HEK293T (cell line): ENCODE measurements at regions not wholly inside any gene's neighbourhood (a gene's known extent, or its start where the extent isn't known, plus 50 kb on each side); places are given as distances from the start of the nearest gene placed in this dataset.
"Not testable (repeated sequence)": the region's sequence is repeated elsewhere in the genome, so short reads cannot be mapped to it uniquely, and the experiment has no call there.

Source experiments
- CTCF ChIA-PET: fragments of 350-600 bp; formaldehyde crosslinking; extraction: SDS; loops from one replicate; lab custom pipeline; 2021; ENCODE audit warnings: antibody characterized with exemption, inconsistent platforms; lab: Yijun Ruan, JAX
- POLR2A ChIA-PET: fragments of 350-600 bp; formaldehyde crosslinking; extraction: SDS; loops from one replicate; lab custom pipeline; 2020; ENCODE audit warnings: antibody characterized with exemption, inconsistent platforms; lab: Yijun Ruan, JAX
- DNase-seq: peaks from one replicate; pipeline ENCODE4 v3.0.0; 2012; ENCODE audit warnings: mixed read lengths; ENCODE audit errors: extremely low spot score
- ARNT ChIP-seq: fragments of 450-650 bp; IDR thresholded peaks from 2 replicates; pipeline ENCODE4 v1.6.1; 2017; ENCODE audit warnings: mild to moderate bottlenecking
- BHLHE40 ChIP-seq: fragments of 450-650 bp; IDR thresholded peaks from 2 replicates; pipeline ENCODE4 v1.6.1; 2016; ENCODE audit warnings: mild to moderate bottlenecking, moderate library complexity, borderline replicate concordance
- CTBP1 ChIP-seq: fragments of 450-650 bp; IDR thresholded peaks from 2 replicates; pipeline ENCODE4 v1.6.1; 2016; ENCODE audit warnings: borderline replicate concordance
- ELF4 ChIP-seq: fragments of 450-650 bp; IDR thresholded peaks from 2 replicates; pipeline ENCODE4 v1.6.1; 2017; ENCODE audit warnings: antibody characterized with exemption
- FOXA1 ChIP-seq: fragments of 450-650 bp; IDR thresholded peaks from 2 replicates; pipeline ENCODE4 v1.6.1; 2016; ENCODE audit warnings: mild to moderate bottlenecking
- FOXK2 ChIP-seq: fragments of 450-650 bp; IDR thresholded peaks from 2 replicates; pipeline ENCODE4 v1.6.1; 2016; ENCODE audit warnings: mild to moderate bottlenecking
- FOXM1 ChIP-seq: fragments of 450-650 bp; IDR thresholded peaks from 2 replicates; pipeline ENCODE4 v1.6.1; 2017; ENCODE audit warnings: mild to moderate bottlenecking, borderline replicate concordance
- HDGF ChIP-seq: fragments of 450-650 bp; IDR thresholded peaks from 2 replicates; pipeline ENCODE4 v1.6.1; 2017; ENCODE audit warnings: antibody characterized with exemption, borderline replicate concordance
- L3MBTL2 ChIP-seq: fragments of 450-650 bp; conservative IDR thresholded peaks from 2 replicates; pipeline ENCODE4 v1.6.1; 2016; ENCODE audit warnings: mild to moderate bottlenecking
- LEF1 ChIP-seq: fragments of 450-650 bp; IDR thresholded peaks from 2 replicates; pipeline ENCODE4 v1.6.1; 2017; ENCODE audit warnings: mild to moderate bottlenecking, borderline replicate concordance
- NFRKB ChIP-seq: fragments of 450-650 bp; IDR thresholded peaks from 2 replicates; pipeline ENCODE4 v1.6.1; 2016; ENCODE audit warnings: mild to moderate bottlenecking, moderate library complexity
- PKNOX1 ChIP-seq: fragments of 450-650 bp; IDR thresholded peaks from 2 replicates; pipeline ENCODE4 v1.6.1; 2016
- SP1 ChIP-seq: fragments of 450-650 bp; IDR thresholded peaks from 2 replicates; pipeline ENCODE4 v1.6.1; 2017
- SUZ12 ChIP-seq: fragments of 450-650 bp; IDR thresholded peaks from 2 replicates; pipeline ENCODE4 v1.6.1; 2016; ENCODE audit warnings: mild to moderate bottlenecking
- TARDBP ChIP-seq: fragments of 450-650 bp; IDR thresholded peaks from 2 replicates; pipeline ENCODE4 v1.6.1; 2016
- ZNF384 ChIP-seq: fragments of 450-650 bp; IDR thresholded peaks from 2 replicates; pipeline ENCODE4 v1.6.1; 2016

- POLR2A ChIA-PET: no interaction called here
These were observed 118.3 kb upstream of the ANKRD30BL start for GRCh38 chr2:132279930-132280615.

GRCh38 chr2:132280912-132281311, 119.2 kb upstream of the ANKRD30BL start:
- ChIA-PET CTCF (no interaction called here), POLR2A (no interaction called here)
- TF ChIP-seq NFRKB: no peak
- no peak for DNase-seq

More at GRCh38 chr2:132279930-132280615, 118.3 kb upstream of the ANKRD30BL start:
- TF ChIP-seq CTBP1 (no peak), ZNF384 (no peak), LEF1 (no peak), ELF4 (no peak), FOXA1 (no peak), PKNOX1 (no peak), FOXK2 (no peak), NFRKB (no peak), BHLHE40 (no peak), ARNT (no peak), FOXM1 (no peak), TARDBP (no peak), L3MBTL2 (no peak), SP1 (no peak), HDGF (no peak), SUZ12 (no peak)
- CTCF ChIA-PET: no interaction called here
- no peak for DNase-seq

GRCh38 chr2:132282104-132282503, 120.4 kb upstream of the ANKRD30BL start:
- DNase-seq, CTCF ChIA-PET, POLR2A ChIA-PET: not testable (repeated sequence)

- CTCF ChIA-PET: no interaction called here
- TF ChIP-seq NFRKB: no peak
- TF ChIP-seq FOXA1: no peak
- no peak for TF ChIP-seq ELF4
- no peak for TF ChIP-seq CTBP1
- TF ChIP-seq SUZ12: no peak
- TF ChIP-seq BHLHE40: no peak
- no peak for TF ChIP-seq PKNOX1
- no peak for TF ChIP-seq HDGF
- no peak for TF ChIP-seq TARDBP
- TF ChIP-seq L3MBTL2: no peak
- no peak for TF ChIP-seq FOXM1
- TF ChIP-seq FOXK2: no peak
- no peak for TF ChIP-seq LEF1
- TF ChIP-seq ARNT: no peak
- no peak for DNase-seq
- POLR2A ChIA-PET: no interaction called here
These were observed 121.2 kb upstream of the ANKRD30BL start for GRCh38 chr2:132282911-132283310.

GRCh38 chr2:132286289-132286911, 124.6 kb upstream of the ANKRD30BL start:
- DNase-seq, POLR2A ChIA-PET, CTCF ChIA-PET: not testable (repeated sequence)

GRCh38 chr2:132287910-132288309, 126.2 kb upstream of the ANKRD30BL start:
- CTCF ChIA-PET, DNase-seq, POLR2A ChIA-PET: not testable (repeated sequence)

GRCh38 chr2:132289138-132289537, 127.4 kb upstream of the ANKRD30BL start:
- DNase-seq, CTCF ChIA-PET, POLR2A ChIA-PET: not testable (repeated sequence)

GRCh38 chr2:132289812-132290211, 126.8 kb upstream of the GPR39 start:
- DNase-seq, CTCF ChIA-PET, POLR2A ChIA-PET: not testable (repeated sequence)

GRCh38 chr2:132300592-132301378, 115.8 kb upstream of the GPR39 start:
- CTCF ChIA-PET, POLR2A ChIA-PET: not testable (repeated sequence)

GRCh38 chr2:132304661-132305380, 111.8 kb upstream of the GPR39 start:
- DNase-seq, CTCF ChIA-PET, POLR2A ChIA-PET: not testable (repeated sequence)

More at GRCh38 chr2:132300592-132301378, 115.8 kb upstream of the GPR39 start:
- DNase-seq: not testable (repeated sequence)

- CTCF ChIA-PET, DNase-seq, POLR2A ChIA-PET: not testable (repeated sequence)
These were observed 108.9 kb upstream of the GPR39 start for GRCh38 chr2:132307613-132308198.

GRCh38 chr2:132309203-132309602, 107.4 kb upstream of the GPR39 start:
- POLR2A ChIA-PET, DNase-seq, CTCF ChIA-PET: not testable (repeated sequence)
